K562 (cell line): ENCODE measurements at regions not wholly inside any gene's neighbourhood (a gene's known extent, or its start where the extent isn't known, plus 50 kb on each side); places are given as distances from the start of the nearest gene placed in this dataset.

ENCODE experiments used
- ATF1 ChIP-seq, 2 experiments: fragments of 450-650 bp in 1 of 2; IDR thresholded peaks; 2 replicates each; pipeline ENCODE4 v1.6.1; 2016; ENCODE audit warnings: missing compliant biosample characterization in 1 of 2, missing genetic modification characterization in 1 of 2
- CREB3 ChIP-seq: fragments of 450-650 bp; conservative IDR thresholded peaks from 2 replicates; pipeline ENCODE4 v1.6.1; 2016; ENCODE audit warnings: missing genetic modification characterization, low read depth, mild to moderate bottlenecking, missing compliant biosample characterization, moderate library complexity
- DMBX1 ChIP-seq: fragments of 250-450 bp; sonication (Bioruptor Pico); IDR thresholded peaks from 2 replicates; pipeline ENCODE4 v1.8.0; 2022; ENCODE audit warnings: inconsistent platforms, mild to moderate bottlenecking, moderate library complexity, borderline replicate concordance
- ETV6 ChIP-seq, 3 experiments: fragments of 150-350 bp in 1 of 3; sonication (generic) in 1 of 3; formaldehyde crosslinking in 1 of 3; IDR thresholded peaks; 2 replicates each; pipeline versions ENCODE4 v1.6.1 to v1.8.0; 2014 to 2022; ENCODE audit warnings: borderline replicate concordance in 2 of 3, low read depth in 2 of 3, antibody characterized with exemption in 1 of 3, low read length in 1 of 3, mild to moderate bottlenecking in 1 of 3, missing genetic modification reagents in 1 of 3
- MAX ChIP-seq: sonication (generic); formaldehyde crosslinking; IDR thresholded peaks from 2 replicates; pipeline ENCODE4 v1.9.0; 2022; ENCODE audit warnings: mild to moderate bottlenecking, missing genetic modification reagents
- OTX1 ChIP-seq: fragments of 450-650 bp; formaldehyde crosslinking; IDR thresholded peaks from 2 replicates; pipeline ENCODE4 v1.4.0; 2022; ENCODE audit warnings: mild to moderate bottlenecking
- SIN3A ChIP-seq, 2 experiments: fragments of 150-350 bp in 1 of 2; IDR thresholded peaks; 2 replicates each; pipeline ENCODE4 v1.6.1; 2011 to 2016; ENCODE audit warnings: borderline replicate concordance in 2 of 2, low read depth in 2 of 2, low read length in 2 of 2, mild to moderate bottlenecking in 2 of 2, moderate library complexity in 2 of 2; ENCODE audit not compliant: control insufficient read depth in 1 of 2
- SP1 ChIP-seq: sonication (generic); formaldehyde crosslinking; IDR thresholded peaks from 2 replicates; pipeline ENCODE4 v1.8.1; 2022; ENCODE audit warnings: mild to moderate bottlenecking, missing genetic modification reagents
- TCF3 ChIP-seq: sonication (generic); formaldehyde crosslinking; IDR thresholded peaks from 2 replicates; pipeline ENCODE4 v1.4.0; 2020; ENCODE audit warnings: mild to moderate bottlenecking, missing genetic modification reagents
- ZBTB17 ChIP-seq: fragments of 450-650 bp; formaldehyde crosslinking; IDR thresholded peaks from 2 replicates; pipeline ENCODE4 v1.4.0; 2020; ENCODE audit warnings: mild to moderate bottlenecking
- ZEB2 ChIP-seq: fragments of 450-650 bp; IDR thresholded peaks from 2 replicates; pipeline ENCODE4 v1.6.1; 2016
- TF ChIP-seq, protein P1 (sequence below): fragments of 450-650 bp; IDR thresholded peaks from 2 replicates; pipeline ENCODE4 v1.6.1; 2018; ENCODE audit not compliant: partially characterized antibody
- TF ChIP-seq, protein P2 (sequence below): fragments of 150-350 bp; conservative IDR thresholded peaks from 2 replicates; pipeline ENCODE4 v1.6.1; 2014; ENCODE audit warnings: low read length

GRCh38 chr18:77993188-77993981, 743.7 kb downstream of the GALR1 start (continued):
- peak; percentile 43; the same call in 1 of the 2 replicates for TF ChIP-seq MAX (CRISPR knock-in tag)
- TF ChIP-seq ATF1 (CRISPR knock-in tag; IDR thresholded peaks at IDR 0.05): no peak
- TF ChIP-seq ATF1 (tag; IDR thresholded peaks at IDR 0.05): peak; percentile 45
- TF ChIP-seq ZBTB17 (CRISPR knock-in tag): no peak
- peak; percentile 49 for TF ChIP-seq TCF3 (CRISPR knock-in tag)
- TF ChIP-seq SIN3A (IDR thresholded peaks at IDR 0.05; ENCODE audit: borderline replicate concordance in 2 of 2, control insufficient read depth in 1 of 2, low read depth in 2 of 2, low read length in 2 of 2): peak; percentile 30 to 85; a peak in 1 of 4 replicates
- TF ChIP-seq, protein P1, sequence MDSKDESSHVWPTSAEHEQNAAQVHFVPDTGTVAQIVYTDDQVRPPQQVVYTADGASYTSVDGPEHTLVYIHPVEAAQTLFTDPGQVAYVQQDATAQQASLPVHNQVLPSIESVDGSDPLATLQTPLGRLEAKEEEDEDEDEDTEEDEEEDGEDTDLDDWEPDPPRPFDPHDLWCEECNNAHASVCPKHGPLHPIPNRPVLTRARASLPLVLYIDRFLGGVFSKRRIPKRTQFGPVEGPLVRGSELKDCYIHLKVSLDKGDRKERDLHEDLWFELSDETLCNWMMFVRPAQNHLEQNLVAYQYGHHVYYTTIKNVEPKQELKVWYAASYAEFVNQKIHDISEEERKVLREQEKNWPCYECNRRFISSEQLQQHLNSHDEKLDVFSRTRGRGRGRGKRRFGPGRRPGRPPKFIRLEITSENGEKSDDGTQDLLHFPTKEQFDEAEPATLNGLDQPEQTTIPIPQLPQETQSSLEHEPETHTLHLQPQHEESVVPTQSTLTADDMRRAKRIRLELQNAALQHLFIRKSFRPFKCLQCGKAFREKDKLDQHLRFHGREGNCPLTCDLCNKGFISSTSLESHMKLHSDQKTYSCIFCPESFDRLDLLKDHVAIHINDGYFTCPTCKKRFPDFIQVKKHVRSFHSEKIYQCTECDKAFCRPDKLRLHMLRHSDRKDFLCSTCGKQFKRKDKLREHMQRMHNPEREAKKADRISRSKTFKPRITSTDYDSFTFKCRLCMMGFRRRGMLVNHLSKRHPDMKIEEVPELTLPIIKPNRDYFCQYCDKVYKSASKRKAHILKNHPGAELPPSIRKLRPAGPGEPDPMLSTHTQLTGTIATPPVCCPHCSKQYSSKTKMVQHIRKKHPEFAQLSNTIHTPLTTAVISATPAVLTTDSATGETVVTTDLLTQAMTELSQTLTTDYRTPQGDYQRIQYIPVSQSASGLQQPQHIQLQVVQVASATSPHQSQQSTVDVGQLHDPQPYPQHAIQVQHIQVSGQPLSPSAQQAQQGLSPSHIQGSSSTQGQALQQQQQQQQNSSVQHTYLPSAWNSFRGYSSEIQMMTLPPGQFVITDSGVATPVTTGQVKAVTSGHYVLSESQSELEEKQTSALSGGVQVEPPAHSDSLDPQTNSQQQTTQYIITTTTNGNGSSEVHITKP: no peak
- TF ChIP-seq CREB3 (tag): no peak
- no peak for TF ChIP-seq OTX1 (CRISPR knock-in tag)
- no peak for TF ChIP-seq ETV6 (IDR thresholded peaks at IDR 0.05; ENCODE audit: borderline replicate concordance in 1 of 2, low read depth in 2 of 2, low read length in 1 of 2)
- TF ChIP-seq ETV6 (CRISPR knock-in tag; IDR thresholded peaks at IDR 0.05; ENCODE audit: borderline replicate concordance): no peak
- TF ChIP-seq, protein P2, sequence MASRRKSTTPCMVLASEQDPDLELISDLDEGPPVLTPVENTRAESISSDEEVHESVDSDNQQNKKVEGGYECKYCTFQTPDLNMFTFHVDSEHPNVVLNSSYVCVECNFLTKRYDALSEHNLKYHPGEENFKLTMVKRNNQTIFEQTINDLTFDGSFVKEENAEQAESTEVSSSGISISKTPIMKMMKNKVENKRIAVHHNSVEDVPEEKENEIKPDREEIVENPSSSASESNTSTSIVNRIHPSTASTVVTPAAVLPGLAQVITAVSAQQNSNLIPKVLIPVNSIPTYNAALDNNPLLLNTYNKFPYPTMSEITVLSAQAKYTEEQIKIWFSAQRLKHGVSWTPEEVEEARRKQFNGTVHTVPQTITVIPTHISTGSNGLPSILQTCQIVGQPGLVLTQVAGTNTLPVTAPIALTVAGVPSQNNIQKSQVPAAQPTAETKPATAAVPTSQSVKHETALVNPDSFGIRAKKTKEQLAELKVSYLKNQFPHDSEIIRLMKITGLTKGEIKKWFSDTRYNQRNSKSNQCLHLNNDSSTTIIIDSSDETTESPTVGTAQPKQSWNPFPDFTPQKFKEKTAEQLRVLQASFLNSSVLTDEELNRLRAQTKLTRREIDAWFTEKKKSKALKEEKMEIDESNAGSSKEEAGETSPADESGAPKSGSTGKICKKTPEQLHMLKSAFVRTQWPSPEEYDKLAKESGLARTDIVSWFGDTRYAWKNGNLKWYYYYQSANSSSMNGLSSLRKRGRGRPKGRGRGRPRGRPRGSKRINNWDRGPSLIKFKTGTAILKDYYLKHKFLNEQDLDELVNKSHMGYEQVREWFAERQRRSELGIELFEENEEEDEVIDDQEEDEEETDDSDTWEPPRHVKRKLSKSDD: peak; percentile 91
- TF ChIP-seq DMBX1 (CRISPR knock-in tag): no peak
- peak; percentile 73 for TF ChIP-seq SP1 (CRISPR knock-in tag)
- no peak for TF ChIP-seq ZEB2
